IPS DF 6.9 (cell line): ENCODE measurements at regions not wholly inside any gene's neighbourhood (a gene's known extent, or its start where the extent isn't known, plus 50 kb on each side); places are given as distances from the start of the nearest gene placed in this dataset.

ENCODE experiments used
- DNase-seq: peaks from one replicate; pipeline ENCODE4 v3.0.0-alpha.2; 2013; ENCODE audit warnings: low read depth, low spot score
- H3K27ac ChIP-seq: one replicate; pipeline ENCODE4 v1.5.1; 2013; ENCODE audit warnings: low read length, control low read depth
- H3K27me3 ChIP-seq: 2 replicates; pipeline ENCODE4 v1.6.1; 2013; ENCODE audit warnings: mild to moderate bottlenecking, low read length; ENCODE audit not compliant: control insufficient read depth, insufficient read depth
- H3K36me3 ChIP-seq: 2 replicates; pipeline ENCODE4 v1.6.1; 2013; ENCODE audit warnings: low read length; ENCODE audit not compliant: control insufficient read depth, insufficient read depth
- H3K4me1 ChIP-seq: 2 replicates; pipeline ENCODE4 v1.6.1; 2013; ENCODE audit warnings: low read length; ENCODE audit not compliant: control insufficient read depth, insufficient read depth
- H3K4me3 ChIP-seq: 2 replicates; pipeline ENCODE4 v1.5.1; 2013; ENCODE audit warnings: mild to moderate bottlenecking, low read length
- H3K9me3 ChIP-seq: 2 replicates; pipeline ENCODE4 v1.6.1; 2013; ENCODE audit warnings: low read length, inconsistent platforms; ENCODE audit not compliant: control insufficient read depth, insufficient read depth
- WGBS: extraction: QIAGEN DNeasy Blood & Tissue Kit; methylation state at CpG from one replicate; pipeline ENCODE4 v1.1.7; 2013; ENCODE audit warnings: mixed read lengths, missing lambda C conversion rate; ENCODE audit not compliant: insufficient read length, insufficient coverage; 5-methylcytosine and 5-hydroxymethylcytosine counted together

DNA sequence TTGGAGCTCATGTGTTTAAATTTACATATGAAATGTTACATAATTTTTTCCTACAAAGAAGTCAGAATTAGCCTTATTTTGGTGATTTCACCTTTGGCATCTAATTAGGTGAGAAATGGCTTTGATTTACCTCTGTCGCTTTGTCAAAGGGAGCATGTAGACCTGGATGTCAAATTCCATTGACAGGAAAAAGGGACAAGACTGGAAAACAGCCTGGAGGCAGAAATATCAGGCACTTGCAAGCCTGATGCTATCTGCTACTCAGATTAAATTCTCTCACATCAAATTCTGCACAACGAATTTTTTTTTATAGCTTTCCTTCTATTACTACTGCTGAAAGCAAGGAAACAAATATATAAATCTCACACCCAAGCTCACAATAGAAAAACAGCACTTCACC, 54.1 kb upstream of the CTNND2 start:
- no peaks in the 10 kb centered on the region for H3K27me3 ChIP-seq
- no peaks in the 10 kb centered on the region for H3K36me3 ChIP-seq
- no peak for DNase-seq
- WGBS = no CpG with 5 or more reads among the region's 2 CpGs
- no peaks in the 10 kb centered on the region for H3K9me3 ChIP-seq
- H3K4me1 ChIP-seq = no peaks in the 10 kb centered on the region
- no peak overlapping the region for H3K4me3 ChIP-seq
- no peak overlapping the region for H3K27ac ChIP-seq

DNA sequence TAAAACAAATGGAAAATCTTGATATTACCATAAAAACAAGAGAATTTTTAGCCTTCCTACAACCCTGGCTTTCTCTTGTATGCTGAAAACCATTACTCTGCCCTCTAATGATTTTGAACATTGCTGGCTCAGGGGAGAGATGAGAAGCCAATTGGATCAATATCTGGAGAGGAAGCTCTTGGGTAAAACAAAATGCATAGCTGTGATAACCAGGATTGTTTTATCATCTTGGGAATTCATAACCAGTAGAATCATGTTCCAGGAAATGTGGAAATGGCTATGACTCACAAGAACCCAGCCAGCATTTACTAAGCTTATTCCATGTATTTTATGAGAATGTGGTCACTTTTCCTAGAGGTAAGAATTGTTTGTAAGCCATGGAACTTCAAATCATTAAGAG, 51.1 kb upstream of the CTNND2 start:
- H3K36me3 ChIP-seq = no peaks in the 10 kb centered on the region
- H3K27me3 ChIP-seq = no peaks in the 10 kb centered on the region
- no peak for DNase-seq
- no peaks in the 10 kb centered on the region for H3K4me1 ChIP-seq
- no peak overlapping the region for H3K27ac ChIP-seq
- no peak overlapping the region for H3K4me3 ChIP-seq
- no peaks in the 10 kb centered on the region for H3K9me3 ChIP-seq
